ENCODE measurements at regions not wholly inside any gene's neighbourhood (a gene's known extent, or its start where the extent isn't known, plus 50 kb on each side); places are given as distances from the start of the nearest gene placed in this dataset.

- DNase-seq (ENCODE audit: low read depth): no peak
Measured at GRCh38 chr3:124409650-124410275, 320.5 kb upstream of the UMPS start.

GRCh38 chr3:124410471-124410870 is 319.8 kb upstream of the UMPS start:
- no peak for DNase-seq (ENCODE audit: low read depth)

- no peak for DNase-seq (ENCODE audit: low read depth)
Measured at GRCh38 chr3:124411728-124412127, 318.5 kb upstream of the UMPS start.

- DNase-seq (ENCODE audit: low read depth): no peak
Measured at GRCh38 chr3:124412644-124413043, 317.6 kb upstream of the UMPS start.

- no peak for DNase-seq (ENCODE audit: low read depth)
Measured at GRCh38 chr3:124413393-124413792, 316.9 kb upstream of the UMPS start.

GRCh38 chr3:124413989-124414598 is 316.2 kb upstream of the UMPS start:
- no peak for DNase-seq (ENCODE audit: low read depth)

- no peak for DNase-seq (ENCODE audit: low read depth)
Measured at GRCh38 chr3:124415446-124415960, 314.7 kb upstream of the UMPS start.

GRCh38 chr3:124419303-124419702 is 310.9 kb upstream of the UMPS start:
- no peak for DNase-seq (ENCODE audit: low read depth)

GRCh38 chr3:124420392-124420791 is 309.9 kb upstream of the UMPS start:
- DNase-seq (ENCODE audit: low read depth): no peak

GRCh38 chr3:124422805-124423204 is 307.4 kb upstream of the UMPS start:
- no peak for DNase-seq (ENCODE audit: low read depth)

GRCh38 chr3:124424396-124424795 is 305.9 kb upstream of the UMPS start:
- DNase-seq (ENCODE audit: low read depth): no peak

- DNase-seq (ENCODE audit: low read depth): no peak
Measured at GRCh38 chr3:124425972-124426371, 304.3 kb upstream of the UMPS start.

- DNase-seq (ENCODE audit: low read depth): no peak
Measured at GRCh38 chr3:124428372-124429128, 301.7 kb upstream of the UMPS start.

- no peak for DNase-seq (ENCODE audit: low read depth)
Measured at GRCh38 chr3:124429129-124429815, 301.0 kb upstream of the UMPS start.

- DNase-seq (ENCODE audit: low read depth): no peak
Measured at GRCh38 chr3:124431331-124431994, 298.8 kb upstream of the UMPS start.

GRCh38 chr3:124434176-124434575 is 296.1 kb upstream of the UMPS start:
- DNase-seq (ENCODE audit: low read depth): no peak

GRCh38 chr3:124435467-124435866 is 294.8 kb upstream of the UMPS start:
- DNase-seq (ENCODE audit: low read depth): no peak

- no peak for DNase-seq (ENCODE audit: low read depth)
Measured at GRCh38 chr3:124438813-124439212, 291.4 kb upstream of the UMPS start.

- DNase-seq (ENCODE audit: low read depth): no peak
Measured at GRCh38 chr3:124439603-124440002, 290.6 kb upstream of the UMPS start.

GRCh38 chr3:124441766-124442165 is 288.5 kb upstream of the UMPS start:
- no peak for DNase-seq (ENCODE audit: low read depth)

GRCh38 chr3:124442463-124442862 is 287.8 kb upstream of the UMPS start:
- no peak for DNase-seq (ENCODE audit: low read depth)

GRCh38 chr3:124443446-124443845 is 286.8 kb upstream of the UMPS start:
- DNase-seq (ENCODE audit: low read depth): no peak

Measured in activated T-helper 1 cell treated with Interleukin-2 at 50 U/mL for 16 hours (primary cell).